CD14-positive monocyte (primary cell): ENCODE measurements at regions not wholly inside any gene's neighbourhood (a gene's known extent, or its start where the extent isn't known, plus 50 kb on each side); places are given as distances from the start of the nearest gene placed in this dataset.

Source experiments
- DNase-seq, 3 donors: peaks; one replicate each; pipeline ENCODE4 v3.0.0-alpha.2; 2011 to 2022
- H2AFZ ChIP-seq: 2 replicates; pipeline ENCODE4 v1.6.0; 2012; ENCODE audit warnings: mild to moderate bottlenecking, low read depth, low read length, inconsistent platforms; ENCODE audit not compliant: insufficient read depth, poor library complexity, severe bottlenecking
- H3K27ac ChIP-seq, 2 donors: 1 replicate in 1 of 2; 2 replicates in 1 of 2; pipeline ENCODE4 v1.5.1; 2012 to 2013; ENCODE audit warnings: low read length in 2 of 2, control low read depth in 1 of 2, inconsistent platforms in 1 of 2, low read depth in 1 of 2, mild to moderate bottlenecking in 1 of 2
- H3K27me3 ChIP-seq, 2 donors: one replicate each; pipeline versions ENCODE4 v1.6.0 to v1.6.1; 2011 to 2013; ENCODE audit warnings: low read length in 2 of 2; ENCODE audit not compliant: control insufficient read depth in 2 of 2, insufficient read depth in 2 of 2
- H3K36me3 ChIP-seq, 2 donors: replicated peaks in 1 of 2; 1 replicate in 1 of 2; 2 replicates in 1 of 2; pipeline versions ENCODE4 v1.5.1 to v1.6.1; 2012 to 2013; ENCODE audit warnings: low read length in 2 of 2, control low read depth in 1 of 2, inconsistent platforms in 1 of 2, mild to moderate bottlenecking in 1 of 2; ENCODE audit not compliant: insufficient read depth in 2 of 2, control insufficient read depth in 1 of 2
- H3K4me1 ChIP-seq, 2 donors: 1 replicate in 1 of 2; 2 replicates in 1 of 2; pipeline versions ENCODE4 v1.5.1 to v1.6.1; 2012 to 2013; ENCODE audit warnings: low read length in 2 of 2, control low read depth in 1 of 2, inconsistent platforms in 1 of 2, mild to moderate bottlenecking in 1 of 2, moderate library complexity in 1 of 2; ENCODE audit not compliant: insufficient read depth in 2 of 2, control insufficient read depth in 1 of 2
- H3K4me2 ChIP-seq: replicated peaks from 2 replicates; pipeline ENCODE3; 2012; ENCODE audit warnings: low read length, moderate library complexity, mild to moderate bottlenecking; ENCODE audit not compliant: poor library complexity, severe bottlenecking; ENCODE audit errors: extremely low read depth
- H3K4me3 ChIP-seq, 3 experiments: fragments of 200-600 bp in 1 of 3; sonication (generic) in 1 of 3; replicated peaks in 1 of 3; 1 replicate in 2 of 3; 2 replicates in 1 of 3; pipeline ENCODE4 v1.5.1; 2011 to 2013; ENCODE audit warnings: low read length in 3 of 3, mild to moderate bottlenecking in 3 of 3, control low read depth in 2 of 3, low read depth in 2 of 3, inconsistent platforms in 1 of 3, moderate library complexity in 1 of 3
- H3K79me2 ChIP-seq: 2 replicates; pipeline ENCODE4 v1.6.0; 2012; ENCODE audit warnings: mild to moderate bottlenecking, control low read depth, inconsistent platforms, low read length, moderate library complexity; ENCODE audit not compliant: insufficient read depth
- H3K9ac ChIP-seq: 2 replicates; pipeline ENCODE4 v1.6.0; 2017; ENCODE audit warnings: low read length, mild to moderate bottlenecking; ENCODE audit not compliant: insufficient read depth, poor library complexity, severe bottlenecking
- H3K9me3 ChIP-seq, 2 donors: replicated peaks in 1 of 2; 1 replicate in 1 of 2; 2 replicates in 1 of 2; pipeline versions ENCODE4 v1.5.1 to v1.6.1; 2012 to 2013; ENCODE audit warnings: low read length in 2 of 2, control low read depth in 1 of 2; ENCODE audit not compliant: control insufficient read depth in 1 of 2, insufficient read depth in 1 of 2
- H4K20me1 ChIP-seq: 2 replicates; pipeline ENCODE4 v1.6.0; 2012; ENCODE audit warnings: mild to moderate bottlenecking, low read length, control low read depth, moderate library complexity; ENCODE audit not compliant: insufficient read depth
- H3K27ac Mint-ChIP-seq, 7 donors: one replicate each; pipeline ENCODE4 v1.8.0; 2020; ENCODE audit warnings: mild to moderate bottlenecking in 7 of 7, mixed read lengths in 7 of 7, moderate library complexity in 6 of 7, inconsistent platforms in 2 of 7
- H3K27me3 Mint-ChIP-seq, 3 donors: one replicate each; pipeline ENCODE4 v1.8.0; 2021 to 2022; ENCODE audit warnings: low read depth in 3 of 3, mild to moderate bottlenecking in 3 of 3, mixed read lengths in 3 of 3, moderate library complexity in 3 of 3, inconsistent platforms in 1 of 3
- H3K36me3 Mint-ChIP-seq, 2 donors: one replicate each; pipeline ENCODE4 v1.8.0; 2020; ENCODE audit warnings: mixed read lengths in 2 of 2, inconsistent platforms in 1 of 2, mild to moderate bottlenecking in 1 of 2
- H3K4me1 Mint-ChIP-seq: one replicate; pipeline ENCODE4 v1.8.0; 2020; ENCODE audit warnings: mild to moderate bottlenecking, mixed read lengths
- H3K4me3 Mint-ChIP-seq, 2 donors: one replicate each; pipeline ENCODE4 v1.8.0; 2020; ENCODE audit warnings: mild to moderate bottlenecking in 2 of 2, mixed read lengths in 2 of 2, moderate library complexity in 1 of 2
- H3K9me3 Mint-ChIP-seq, 7 donors: one replicate each; pipeline ENCODE4 v1.8.0; 2020 to 2022; ENCODE audit warnings: mixed read lengths in 7 of 7, mild to moderate bottlenecking in 6 of 7, moderate library complexity in 6 of 7, inconsistent platforms in 2 of 7
- CTCF ChIP-seq: fragments of 200-600 bp; IDR thresholded peaks from one replicate; pipeline ENCODE4 v1.8.0; 2022; ENCODE audit warnings: antibody characterized with exemption, mild to moderate bottlenecking
- WGBS: methylation state at CpG from one replicate; pipeline ENCODE4 v1.1.5; 2013; ENCODE audit warnings: missing lambda C conversion rate; ENCODE audit not compliant: insufficient coverage; 5-methylcytosine and 5-hydroxymethylcytosine counted together
- intact Hi-C, 2 donors: fragments of 100-400 bp; cut with micrococcal nuclease; formaldehyde crosslinking; loops; one replicate each; pipeline versions ENCODE4 v1.15.0 to v1.15.1; 2023

- Histone ChIP-seq H3K4me1 (no peaks in the 10 kb centered on the region), H3K27me3 (no peaks in the 10 kb centered on the region)
- no CpG with 5 or more reads among the region's 2 CpGs for WGBS
Measured at GRCh38 chr16:35203636-35204035, 1744.2 kb downstream of the TP53TG3F start.

GRCh38 chr16:35207059-35207999 is 1747.9 kb downstream of the TP53TG3F start:
- Histone ChIP-seq H3K4me1 (no peaks in the 10 kb centered on the region), H3K27ac (no peak overlapping the region), H3K4me3 (no peak overlapping the region), H3K79me2 (no peaks in the 10 kb centered on the region), H3K9me3 (peaks cover 35 to 43% of the 10 kb centered on the region in 2 donors), H3K36me3 (no peaks in the 10 kb centered on the region), H4K20me1 (no peaks in the 10 kb centered on the region), H3K27me3 (no peaks in the 10 kb centered on the region), H3K4me2 (no peak overlapping the region), H2AFZ (no peak overlapping the region), H3K9ac (no peak overlapping the region)
- no peaks in the 10 kb centered on the region for H3K36me3 Mint-ChIP-seq
- 57% methylated on average over 53 of the region's 54 CpGs for WGBS
- no peaks in the 10 kb centered on the region for H3K4me1 Mint-ChIP-seq
- TF ChIP-seq CTCF, result no peak
- no peak for DNase-seq
- H3K4me3 Mint-ChIP-seq, result no peak overlapping the region
- intact Hi-C loops, result no loop called here
- peaks cover 13 to 38% (median 27%) of the 10 kb centered on the region in 7 donors for H3K9me3 Mint-ChIP-seq
- H3K27me3 Mint-ChIP-seq, result peaks cover 0 to 4% (median 0%) of the 10 kb centered on the region in 3 donors
- H3K27ac Mint-ChIP-seq, result no peak overlapping the region

More at GRCh38 chr16:35203636-35204035, 1744.2 kb downstream of the TP53TG3F start:
- Histone ChIP-seq H3K9ac (no peak overlapping the region), H3K4me3 (no peak overlapping the region), H3K79me2 (no peaks in the 10 kb centered on the region), H2AFZ (no peak overlapping the region), H3K4me2 (no peak overlapping the region), H3K27ac (no peak overlapping the region), H4K20me1 (no peaks in the 10 kb centered on the region), H3K9me3 (peaks cover 59 to 62% of the 10 kb centered on the region in 2 donors), H3K36me3 (no peaks in the 10 kb centered on the region)
- DNase-seq, result no peak
- TF ChIP-seq CTCF, result no peak
- intact Hi-C loops, result no loop called here
- no peaks in the 10 kb centered on the region for H3K36me3 Mint-ChIP-seq
- H3K27me3 Mint-ChIP-seq, result peaks cover 0 to 4% (median 0%) of the 10 kb centered on the region in 3 donors
- H3K4me1 Mint-ChIP-seq, result no peaks in the 10 kb centered on the region
- H3K9me3 Mint-ChIP-seq, result peaks cover 22 to 53% (median 38%) of the 10 kb centered on the region in 7 donors
- H3K4me3 Mint-ChIP-seq, result no peak overlapping the region
- no peak overlapping the region for H3K27ac Mint-ChIP-seq
